Endothelial cell of umbilical vein (primary cell): ENCODE measurements at regions not wholly inside any gene's neighbourhood (a gene's known extent, or its start where the extent isn't known, plus 50 kb on each side); places are given as distances from the start of the nearest gene placed in this dataset.

ENCODE experiments used
- BruUV-seq: library from RNA; stranded (reverse); fragments of 400-500 nt; replicated peaks from 2 replicates; lab custom pipeline; 2021; lab: Mats Ljungman, UMichigan
- CTCF ChIA-PET: fragments of 300-600, 350-600 bp; sonication (Branson Sonifier 250); formaldehyde crosslinking; loops from one replicate; lab custom pipeline; 2021; ENCODE audit warnings: antibody characterized with exemption, inconsistent platforms; lab: Charles Lee
- POLR2A ChIA-PET: fragments of 300-600, 350-600 bp; sonication (Branson Sonifier 250); formaldehyde crosslinking; loops from one replicate; lab custom pipeline; 2021; ENCODE audit warnings: antibody characterized with exemption, inconsistent platforms; lab: Charles Lee
- DNase-seq: peaks from one replicate; pipeline ENCODE4 v3.0.0-alpha.2; 2011; ENCODE audit warnings: low read depth, low spot score
- FAIRE-seq: peaks from 2 replicates; lab custom pipeline; 2011; peaks lifted over from hg19 to GRCh38; lab: Jason Lieb, UNC
- H2AFZ ChIP-seq: 2 replicates; pipeline ENCODE4 v1.6.0; 2012; ENCODE audit warnings: low read depth, low read length, control low read depth, inconsistent platforms
- H3K27ac ChIP-seq: 2 replicates; pipeline ENCODE4 v1.5.1; 2011; ENCODE audit warnings: low read depth, mild to moderate bottlenecking, control low read depth, low read length, moderate library complexity; ENCODE audit not compliant: insufficient read depth
- H3K27me3 ChIP-seq, 2 experiments: 2 replicates each; pipeline versions ENCODE4 v1.6.0 to v1.6.1; 2011; ENCODE audit warnings: low read length in 2 of 2, mixed read lengths in 1 of 2; ENCODE audit not compliant: control insufficient read depth in 2 of 2, insufficient read depth in 2 of 2
- H3K36me3 ChIP-seq, 2 experiments: 2 replicates in 1 of 2; 3 replicates in 1 of 2; pipeline ENCODE4 v1.5.1; 2011; ENCODE audit warnings: low read length in 2 of 2, mild to moderate bottlenecking in 1 of 2, moderate library complexity in 1 of 2; ENCODE audit not compliant: control insufficient read depth in 2 of 2, insufficient read depth in 2 of 2; ENCODE audit errors: extremely low read depth in 1 of 2
- H3K4me1 ChIP-seq: 3 replicates; pipeline ENCODE4 v1.5.1; 2011; ENCODE audit warnings: mild to moderate bottlenecking, low read length; ENCODE audit not compliant: control insufficient read depth, insufficient read depth; ENCODE audit errors: extremely low read depth
- H3K4me2 ChIP-seq: 2 replicates; pipeline ENCODE4 v1.6.1; 2011; ENCODE audit warnings: low read length, control low read depth, mixed read lengths; ENCODE audit not compliant: insufficient read depth
- H3K4me3 ChIP-seq, 3 experiments: fragments of 200-600 bp in 1 of 3; sonication (generic), shearing (Covaris generic) in 1 of 3; replicated peaks in 1 of 3; 2 replicates each; pipeline ENCODE4 v1.5.1; 2011 to 2016; ENCODE audit warnings: control low read depth in 3 of 3, low read length in 3 of 3, mild to moderate bottlenecking in 2 of 3, inconsistent platforms in 1 of 3, low read depth in 1 of 3, moderate library complexity in 1 of 3; ENCODE audit not compliant: insufficient read depth in 1 of 3
- H3K79me2 ChIP-seq: 2 replicates; pipeline ENCODE4 v1.6.0; 2012; ENCODE audit warnings: low read length, inconsistent platforms; ENCODE audit not compliant: control insufficient read depth, insufficient read depth
- H3K9ac ChIP-seq: replicated peaks from 2 replicates; pipeline ENCODE3; 2011; ENCODE audit warnings: low read length, control low read depth; ENCODE audit not compliant: insufficient read depth; ENCODE audit errors: extremely low read depth
- H3K9me1 ChIP-seq: replicated peaks from 3 replicates; pipeline ENCODE4 v1.6.0; 2011; ENCODE audit warnings: mild to moderate bottlenecking, low read length; ENCODE audit not compliant: control insufficient read depth, insufficient read depth; ENCODE audit errors: extremely low read depth
- H3K9me3 ChIP-seq: replicated peaks from 2 replicates; pipeline ENCODE4 v1.5.1; 2012; ENCODE audit warnings: low read length, inconsistent platforms; ENCODE audit not compliant: control insufficient read depth, insufficient read depth
- H4K20me1 ChIP-seq: replicated peaks from 2 replicates; pipeline ENCODE3; 2011; ENCODE audit warnings: mild to moderate bottlenecking, low read length; ENCODE audit not compliant: control insufficient read depth, insufficient read depth; ENCODE audit errors: extremely low read depth
- EZH2 ChIP-seq: IDR thresholded peaks from 2 replicates; pipeline ENCODE4 v1.6.1; 2012; ENCODE audit warnings: borderline replicate concordance, low read depth, mild to moderate bottlenecking, moderate library complexity, low read length, inconsistent platforms; ENCODE audit not compliant: severe bottlenecking
- FOS ChIP-seq: IDR thresholded peaks from 2 replicates; pipeline ENCODE4 v1.6.1; 2011; ENCODE audit warnings: mild to moderate bottlenecking, low read length, moderate library complexity, borderline replicate concordance; ENCODE audit not compliant: insufficient read depth
- GATA2 ChIP-seq: IDR thresholded peaks from 2 replicates; pipeline ENCODE4 v1.7.0; 2011; ENCODE audit warnings: low read depth, mild to moderate bottlenecking, moderate library complexity, mixed read lengths, low read length; ENCODE audit not compliant: insufficient read length, insufficient read depth
- JUN ChIP-seq: IDR thresholded peaks from 2 replicates; pipeline ENCODE4 v1.6.1; 2011; ENCODE audit warnings: borderline replicate concordance, low read depth; ENCODE audit not compliant: insufficient read length, insufficient read depth
- MYC ChIP-seq: IDR thresholded peaks from one replicate; pipeline ENCODE4 v1.6.1; 2011; ENCODE audit warnings: mild to moderate bottlenecking, low read depth, low read length
- POLR2A ChIP-seq: IDR thresholded peaks from 2 replicates; pipeline ENCODE4 v1.6.1; 2012; ENCODE audit warnings: low read depth, mild to moderate bottlenecking, control low read depth, low read length
- POLR2AphosphoS5 ChIP-seq: IDR thresholded peaks from 2 replicates; pipeline ENCODE4 v1.6.1; 2012; ENCODE audit warnings: low read depth, mild to moderate bottlenecking, control low read depth, low read length, moderate library complexity; ENCODE audit not compliant: insufficient read depth
- dilution Hi-C: fragments of 300-500 bp; cut with MboI; formaldehyde crosslinking; loops from one replicate; pipeline ENCODE4 v1.15.0; 2019; ENCODE audit warnings: low sequenced_read_pairs; ENCODE audit not compliant: extremely low pct_ligation_motif_present
- intact Hi-C: fragments of 100-400 bp; cut with micrococcal nuclease; formaldehyde crosslinking; loops from one replicate; pipeline ENCODE4 v1.10.0; 2022
- TF ChIP-seq, protein P1 (sequence below): IDR thresholded peaks from 2 replicates; pipeline ENCODE4 v1.6.1; 2011; ENCODE audit not compliant: insufficient read depth, insufficient read length
- TF ChIP-seq, protein P2 (sequence below), 2 donors: IDR thresholded peaks; 1 replicate in 1 of 2; 2 replicates in 1 of 2; pipeline ENCODE4 v1.5.1; 2011; ENCODE audit warnings: low read length in 2 of 2, mild to moderate bottlenecking in 2 of 2, moderate library complexity in 2 of 2, control low read depth in 1 of 2, inconsistent platforms in 1 of 2, low read depth in 1 of 2; ENCODE audit not compliant: insufficient read depth in 1 of 2; ENCODE audit errors: extremely low read depth in 1 of 2

DNA sequence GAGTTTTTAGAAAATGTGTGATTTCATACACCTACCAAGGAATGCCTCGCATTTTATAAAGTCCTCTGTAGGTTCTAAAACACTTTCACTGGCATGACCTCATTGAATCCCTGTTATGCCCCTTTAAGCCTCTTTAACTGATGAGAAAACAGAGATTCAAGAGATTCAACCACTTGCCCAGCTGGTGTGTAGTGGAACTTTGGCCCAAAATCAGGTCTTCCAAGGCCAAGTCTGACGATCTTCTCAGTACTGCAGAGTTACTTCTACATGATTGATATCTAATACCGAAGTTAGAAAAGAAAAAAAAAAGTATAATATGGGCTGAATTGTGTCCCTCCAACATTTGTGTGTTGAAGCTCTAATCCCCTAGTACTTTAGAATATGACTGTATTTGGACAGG, 202.0 kb downstream of the WDR11 start:
- no peak for TF ChIP-seq POLR2AphosphoS5
- TF ChIP-seq GATA2: no peak
- no peak for TF ChIP-seq EZH2
- TF ChIP-seq FOS: no peak
- TF ChIP-seq, protein P1, sequence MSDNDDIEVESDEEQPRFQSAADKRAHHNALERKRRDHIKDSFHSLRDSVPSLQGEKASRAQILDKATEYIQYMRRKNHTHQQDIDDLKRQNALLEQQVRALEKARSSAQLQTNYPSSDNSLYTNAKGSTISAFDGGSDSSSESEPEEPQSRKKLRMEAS: no peak
- no peak for TF ChIP-seq POLR2A
- TF ChIP-seq, protein P2, sequence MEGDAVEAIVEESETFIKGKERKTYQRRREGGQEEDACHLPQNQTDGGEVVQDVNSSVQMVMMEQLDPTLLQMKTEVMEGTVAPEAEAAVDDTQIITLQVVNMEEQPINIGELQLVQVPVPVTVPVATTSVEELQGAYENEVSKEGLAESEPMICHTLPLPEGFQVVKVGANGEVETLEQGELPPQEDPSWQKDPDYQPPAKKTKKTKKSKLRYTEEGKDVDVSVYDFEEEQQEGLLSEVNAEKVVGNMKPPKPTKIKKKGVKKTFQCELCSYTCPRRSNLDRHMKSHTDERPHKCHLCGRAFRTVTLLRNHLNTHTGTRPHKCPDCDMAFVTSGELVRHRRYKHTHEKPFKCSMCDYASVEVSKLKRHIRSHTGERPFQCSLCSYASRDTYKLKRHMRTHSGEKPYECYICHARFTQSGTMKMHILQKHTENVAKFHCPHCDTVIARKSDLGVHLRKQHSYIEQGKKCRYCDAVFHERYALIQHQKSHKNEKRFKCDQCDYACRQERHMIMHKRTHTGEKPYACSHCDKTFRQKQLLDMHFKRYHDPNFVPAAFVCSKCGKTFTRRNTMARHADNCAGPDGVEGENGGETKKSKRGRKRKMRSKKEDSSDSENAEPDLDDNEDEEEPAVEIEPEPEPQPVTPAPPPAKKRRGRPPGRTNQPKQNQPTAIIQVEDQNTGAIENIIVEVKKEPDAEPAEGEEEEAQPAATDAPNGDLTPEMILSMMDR (IDR thresholded peaks at IDR 0.05; ENCODE audit: extremely low read depth in 1 of 2, insufficient read depth in 1 of 2, low read depth in 1 of 2, low read length in 2 of 2): no peak
- no peak for TF ChIP-seq MYC
- TF ChIP-seq JUN: no peak

More for the DNA sequence above, 202.0 kb downstream of the WDR11 start:
- H4K20me1 ChIP-seq: no peaks in the 10 kb centered on the region
- H3K27me3 ChIP-seq: no peaks in the 10 kb centered on the region
- no peak overlapping the region for H3K4me2 ChIP-seq
- H3K4me1 ChIP-seq: no peaks in the 10 kb centered on the region
- H3K79me2 ChIP-seq: no peaks in the 10 kb centered on the region
- CTCF ChIA-PET: no interaction called here
- dilution Hi-C loops (no loop called here), intact Hi-C loops (no loop called here)
- no TSS peak for BruUV-seq
- H2AFZ ChIP-seq: no peak overlapping the region
- no peak overlapping the region for H3K4me3 ChIP-seq
- no peak overlapping the region for H3K9ac ChIP-seq
- FAIRE-seq: no peak
- H3K9me3 ChIP-seq: no peaks in the 10 kb centered on the region
- H3K9me1 ChIP-seq: no peaks in the 10 kb centered on the region
- H3K36me3 ChIP-seq: no peaks in the 10 kb centered on the region
- no peak for DNase-seq
- POLR2A ChIA-PET: no interaction called here
- no peak overlapping the region for H3K27ac ChIP-seq
